ENCODE measurements at regions not wholly inside any gene's neighbourhood (a gene's known extent, or its start where the extent isn't known, plus 50 kb on each side); places are given as distances from the start of the nearest gene placed in this dataset.

GRCh38 chr2:122799391-122799790 lies 1043.9 kb downstream of the TSN start (continued):
- no peak for TF ChIP-seq ZBTB49 (CRISPR knock-in tag; IDR thresholded peaks at IDR 0.05; ENCODE audit: borderline replicate concordance)
- no peak for TF ChIP-seq TAL1 (IDR thresholded peaks at IDR 0.05)
- no peak for TF ChIP-seq BCOR (IDR thresholded peaks at IDR 0.05)
- TF ChIP-seq TBL1XR1 (IDR thresholded peaks at IDR 0.05; ENCODE audit: low read length in 2 of 2) = no peak

GRCh38 chr2:122800781-122801180 lies 1045.3 kb downstream of the TSN start:
- H3K9me3 ChIP-seq (replicated peaks; ENCODE audit: control insufficient read depth, insufficient read depth, low read depth, low read length) = no peaks in the 10 kb centered on the region; the same call in 1 of the 2 replicates
- no peaks in the 10 kb centered on the region for H3K4me1 ChIP-seq (replicated peaks in 1 of 2; ENCODE audit: control insufficient read depth in 2 of 2, insufficient read depth in 2 of 2, low read length in 2 of 2)
- ATAC-seq = no peak
- FAIRE-seq = no peak
- H3K79me2 ChIP-seq (ENCODE audit: control insufficient read depth, insufficient read depth, low read length) = no peaks in the 10 kb centered on the region
- DNase-seq (ENCODE audit: extremely low read depth in 1 of 4, low spot score in 3 of 4) = no peak
- no peak overlapping the region for H3K4me3 ChIP-seq
- H3K27me3 ChIP-seq (ENCODE audit: control insufficient read depth in 2 of 2, insufficient read depth in 2 of 2, low read length in 2 of 2) = no peaks in the 10 kb centered on the region
- CTCF ChIA-PET (ENCODE audit: low intra/inter-chr PET ratio) = interaction anchor here (0.6 kb wide), 1 partner anchor 179 kb away, joined by 4 read pairs; no protein-coding TSS in a partner anchor
- H3K4me2 ChIP-seq (ENCODE audit: insufficient read depth, low read length) = no peak overlapping the region
- H4K20me1 ChIP-seq (replicated peaks; ENCODE audit: control insufficient read depth, insufficient read depth, low read length) = no peaks in the 10 kb centered on the region
- H2AFZ ChIP-seq (ENCODE audit: low read depth, low read length) = no peak overlapping the region
- in situ Hi-C loops (cut with MboI) = no loop called here
- no TSS peak for BruUV-seq (replicated peaks)
- 0% methylated on average over 1 of the region's 1 CpG for WGBS (ENCODE audit: insufficient coverage, low coverage, missing lambda C conversion rate)
- POLR2A ChIA-PET = no interaction called here
- H3K27ac ChIP-seq (ENCODE audit: extremely low read depth, low read depth, low read length) = no peak overlapping the region
- no peaks in the 10 kb centered on the region for H3K9me1 ChIP-seq (ENCODE audit: control insufficient read depth, insufficient read depth, low read length)
- intact Hi-C loops (cut with micrococcal nuclease) = no loop called here
- no peaks in the 10 kb centered on the region for H3K36me3 ChIP-seq (ENCODE audit: control insufficient read depth, insufficient read depth, low read length)
- H3K9ac ChIP-seq (ENCODE audit: insufficient read depth in 1 of 2, low read depth in 2 of 2, low read length in 2 of 2) = no peak overlapping the region
- TF ChIP-seq RFX1 (IDR thresholded peaks at IDR 0.05) = no peak
- no peak for TF ChIP-seq ETV6 (IDR thresholded peaks at IDR 0.05; ENCODE audit: borderline replicate concordance in 1 of 2, low read depth in 2 of 2, low read length in 1 of 2)
- no peak for TF ChIP-seq ETV6 (CRISPR knock-in tag; IDR thresholded peaks at IDR 0.05; ENCODE audit: borderline replicate concordance)
- no peak for TF ChIP-seq FUS (optimal IDR thresholded peaks at IDR 0.05; ENCODE audit: low read depth, low read length)
- TF ChIP-seq TFE3 (CRISPR knock-in tag; IDR thresholded peaks at IDR 0.05) = no peak
- TF ChIP-seq POLR2G (IDR thresholded peaks at IDR 0.05; ENCODE audit: low read depth, low read length) = no peak
- no peak for TF ChIP-seq THAP12 (CRISPR knock-in tag; IDR thresholded peaks at IDR 0.05)
- TF ChIP-seq RBM17 (IDR thresholded peaks at IDR 0.05; ENCODE audit: borderline replicate concordance, low read depth, low read length) = no peak
- TF ChIP-seq SMAD1 (IDR thresholded peaks at IDR 0.05; ENCODE audit: low read depth, low read length, partially characterized antibody) = no peak
- no peak for TF ChIP-seq HINFP (tag; conservative IDR thresholded peaks at IDR 0.05; ENCODE audit: low read depth)
- no peak for TF ChIP-seq TFAM (CRISPR knock-in tag; conservative IDR thresholded peaks at IDR 0.05)
